Renal cortical epithelial cell (primary cell): ENCODE measurements at regions not wholly inside any gene's neighbourhood (a gene's known extent, or its start where the extent isn't known, plus 50 kb on each side); places are given as distances from the start of the nearest gene placed in this dataset.
A peak's percentile ranks its signal among the peaks of the same experiment; 100 is the strongest.
"Not testable (repeated sequence)": the region's sequence is repeated elsewhere in the genome, so short reads cannot be mapped to it uniquely, and the experiment has no call there.

Experiments used
- DNase-seq: peaks from one replicate; pipeline ENCODE4 v3.0.0-alpha.2; 2011; ENCODE audit warnings: low read depth

DNA sequence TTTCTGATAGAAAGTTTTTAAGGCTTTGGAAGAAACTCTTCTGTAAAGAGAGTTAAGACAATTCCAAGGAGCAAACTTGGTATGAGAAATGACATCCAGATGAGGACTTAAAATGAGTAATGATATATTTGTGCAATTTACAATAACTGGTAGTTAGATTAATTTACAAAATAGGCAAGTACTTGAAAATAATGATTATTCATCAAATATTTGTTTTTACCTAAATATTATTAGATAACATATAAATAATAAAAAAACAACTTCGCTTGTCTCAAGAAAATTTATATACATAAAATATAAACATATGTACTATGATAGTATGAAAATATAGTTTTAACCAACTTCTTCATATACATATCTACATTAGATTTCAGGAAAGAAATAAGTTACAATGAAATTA is 478.5 kb downstream of the TRIB2 start:
- no peak for DNase-seq

DNA sequence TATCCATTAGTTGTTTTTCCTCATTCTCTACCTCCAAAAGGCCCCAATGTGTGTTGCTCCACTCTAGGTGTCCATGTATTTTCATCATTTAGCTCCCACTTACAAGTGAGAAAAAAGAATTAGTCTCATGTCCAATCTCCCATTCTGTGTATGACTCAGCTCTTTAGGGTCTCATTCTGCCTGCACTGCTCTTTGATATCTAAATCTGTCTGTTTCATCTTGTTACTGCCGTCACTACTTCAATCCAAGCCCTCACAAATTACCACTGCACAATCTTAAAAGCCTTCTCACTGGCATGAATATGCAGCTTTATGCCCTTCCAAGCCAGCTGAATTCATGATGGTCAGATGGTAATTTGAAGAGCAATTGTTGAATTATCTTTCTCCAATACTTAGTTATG is 480.5 kb downstream of the TRIB2 start:
- DNase-seq = no peak

DNA sequence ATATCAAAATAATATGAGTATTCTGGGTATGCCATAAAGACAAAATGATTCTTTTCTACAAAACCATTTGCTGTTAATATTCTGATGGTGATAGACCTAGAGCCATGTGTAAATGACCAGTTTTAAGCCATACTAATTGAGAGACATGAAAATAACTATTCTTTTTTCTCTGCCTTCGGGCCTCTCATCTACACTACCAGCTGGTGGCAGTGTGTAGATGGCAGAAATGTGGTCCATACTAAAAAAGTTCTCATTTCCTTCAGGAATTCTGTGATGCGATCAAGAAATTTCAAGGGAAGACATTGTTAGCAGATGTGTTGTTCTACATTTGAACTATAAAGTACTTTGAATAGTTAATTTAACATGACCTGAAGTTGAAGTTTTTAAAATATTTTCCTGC is 485.2 kb downstream of the TRIB2 start:
- DNase-seq = peak; percentile 15

DNA sequence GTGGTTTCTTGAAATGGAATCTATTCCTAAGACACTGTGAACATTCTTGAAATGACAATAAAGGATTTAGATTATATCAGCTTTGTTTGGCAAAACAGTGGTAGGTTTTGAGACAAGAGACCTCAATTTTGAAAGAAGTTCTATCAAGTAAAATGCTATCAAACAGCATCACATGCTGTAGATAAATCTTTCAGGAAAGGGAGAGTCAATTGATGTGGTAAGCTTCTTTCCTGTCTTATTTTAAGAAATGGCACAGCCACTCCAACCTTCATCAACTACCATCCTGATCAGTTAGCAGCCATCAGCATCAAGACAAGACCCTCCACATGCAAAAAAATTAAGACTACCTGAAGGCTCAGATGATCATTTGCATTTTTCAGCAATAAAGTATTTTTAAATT is 495.4 kb downstream of the TRIB2 start:
- no peak for DNase-seq

DNA sequence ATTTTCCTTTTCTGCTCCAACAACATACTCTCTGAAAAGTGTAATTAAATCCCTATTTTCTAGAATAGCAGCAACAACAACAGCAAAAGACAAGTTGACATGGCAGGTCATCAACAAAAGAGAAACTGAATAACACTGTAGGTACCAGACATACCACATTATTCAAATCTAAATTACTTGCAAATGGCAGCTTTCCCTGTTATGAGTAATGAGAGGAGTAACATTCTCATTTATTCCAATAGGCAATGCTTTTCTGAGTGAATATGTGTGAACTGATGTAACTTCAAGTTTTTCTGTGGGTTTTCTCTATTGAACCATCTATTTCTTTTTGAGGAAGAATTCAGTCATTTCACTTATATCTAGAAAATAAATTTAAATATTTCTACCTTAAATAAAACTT is 501.5 kb downstream of the TRIB2 start:
- DNase-seq = no peak

DNA sequence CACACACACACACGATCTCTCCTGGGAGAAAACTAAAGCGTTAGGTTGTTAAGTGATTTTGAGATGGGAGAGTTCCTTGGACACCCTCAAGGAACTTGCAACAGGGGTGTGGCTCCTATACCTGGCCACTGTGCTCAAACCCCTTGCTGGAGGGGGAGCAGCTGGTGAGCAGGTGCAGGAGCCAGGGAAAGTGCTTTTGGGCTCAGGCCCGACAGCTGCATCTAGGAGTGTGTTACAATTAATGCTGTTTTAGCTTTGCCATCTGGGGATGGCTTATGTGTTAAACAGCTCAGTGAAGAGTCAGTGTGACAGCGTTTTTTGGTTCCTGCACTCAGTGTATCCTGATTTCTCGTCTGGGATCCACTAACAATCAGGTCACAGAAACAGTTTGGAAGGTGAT is 510.8 kb downstream of the TRIB2 start:
- DNase-seq = no peak

DNA sequence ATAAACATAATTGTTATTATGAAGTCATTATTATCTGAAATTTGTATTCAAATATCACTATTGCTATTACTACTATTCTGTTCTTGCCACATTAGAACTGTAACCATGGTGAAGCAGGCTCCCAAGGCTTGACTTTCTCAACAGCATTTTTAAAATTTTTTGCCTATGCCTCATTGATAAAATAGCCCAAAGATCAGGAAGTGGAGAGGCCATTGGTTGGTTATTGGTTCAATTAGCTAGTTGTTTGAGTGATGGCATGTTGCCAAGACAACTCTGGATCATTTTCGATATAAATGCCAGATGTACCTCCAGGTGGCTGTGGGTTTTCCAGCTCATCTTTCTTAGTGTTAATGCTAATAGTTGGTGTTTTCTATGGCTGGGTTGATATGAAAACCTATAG is 513.5 kb downstream of the TRIB2 start:
- DNase-seq = peak; percentile 31

DNA sequence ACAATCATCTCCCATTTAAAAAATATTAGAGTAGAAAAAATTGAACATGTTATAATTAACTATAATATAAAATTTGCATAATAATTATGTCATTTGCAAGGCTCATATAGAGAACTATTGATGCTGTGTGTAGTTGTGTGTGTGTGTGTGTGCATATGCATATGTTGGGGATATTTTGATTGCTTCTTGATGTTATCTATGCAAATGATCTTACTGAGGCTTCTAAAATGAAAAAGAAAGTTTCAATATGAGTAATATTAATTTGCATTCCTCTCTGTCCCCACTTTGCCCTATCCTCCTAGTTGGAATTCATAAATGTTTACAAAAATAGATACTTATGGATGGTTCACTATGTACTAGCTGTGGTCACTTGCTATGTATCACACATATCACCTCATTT is 523.3 kb downstream of the TRIB2 start:
- DNase-seq = no peak

DNA sequence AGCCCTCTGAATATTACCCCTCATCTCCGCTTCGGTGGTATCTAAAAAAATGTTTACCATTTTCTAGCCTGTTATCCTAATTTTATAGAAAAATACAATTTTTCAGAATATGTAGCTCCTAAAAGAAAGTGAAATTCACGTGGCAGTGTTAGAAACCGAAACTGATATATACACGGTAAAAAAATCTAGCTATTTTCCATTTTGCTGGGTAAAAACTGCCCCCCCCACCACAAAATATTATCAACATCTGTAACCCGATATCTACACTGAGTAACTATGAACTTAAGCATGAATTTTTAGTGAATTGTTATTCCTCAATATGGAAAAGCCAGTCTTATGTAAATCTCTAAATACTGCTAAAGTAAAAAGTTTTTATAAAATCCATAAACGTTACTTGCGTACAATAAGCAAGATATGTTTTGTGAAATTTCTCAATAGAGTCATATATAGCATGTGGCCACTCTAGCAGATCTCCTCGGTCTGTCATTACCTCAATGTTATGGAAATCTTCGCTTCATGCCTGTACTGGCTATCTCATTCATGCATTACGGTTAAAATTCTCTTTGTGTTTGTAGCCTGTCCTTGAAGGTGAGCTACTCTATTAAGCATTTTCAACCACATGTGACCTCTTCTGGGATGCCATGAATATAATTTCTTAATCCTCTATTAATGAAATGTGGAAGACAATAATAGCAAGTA is 524.2 kb downstream of the TRIB2 start:
- no peak for DNase-seq

DNA sequence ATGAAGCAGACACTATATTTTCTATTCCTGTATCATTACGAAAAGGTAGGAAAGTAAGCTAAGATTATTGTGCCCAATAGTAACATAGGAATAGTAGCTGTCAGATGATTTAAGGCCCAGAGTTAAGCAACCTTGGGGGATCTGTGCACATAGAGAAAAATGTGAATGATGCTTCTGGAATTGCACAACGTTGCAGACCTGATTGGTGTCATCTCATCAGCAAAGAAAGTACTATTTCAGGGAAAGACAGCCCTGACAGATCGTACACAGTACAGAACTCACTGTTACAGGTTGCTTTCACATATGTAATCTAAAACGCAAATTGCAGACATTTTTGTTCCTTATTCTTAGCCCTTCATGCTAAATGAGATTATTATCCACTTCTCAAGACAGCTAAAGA is 535.9 kb downstream of the TRIB2 start:
- DNase-seq = no peak

DNA sequence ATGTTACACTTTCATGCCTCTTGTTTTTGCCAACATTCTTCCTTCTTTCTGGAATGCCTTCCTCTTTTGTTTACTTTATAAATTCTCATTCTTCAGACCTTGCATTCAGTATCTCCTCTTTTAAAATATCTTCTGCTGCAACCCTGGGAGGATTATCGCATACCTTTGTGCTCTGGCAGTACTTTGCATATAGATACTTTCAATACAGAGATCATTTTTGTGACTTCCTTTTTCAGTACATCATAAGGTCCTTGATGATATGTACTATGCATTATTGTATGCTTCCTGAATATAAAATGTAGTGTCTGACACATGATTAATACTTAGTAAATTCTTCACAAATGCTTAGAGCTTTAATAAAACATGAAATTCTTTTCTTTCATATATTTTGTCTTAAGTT is 538.7 kb downstream of the TRIB2 start:
- no peak for DNase-seq

DNA sequence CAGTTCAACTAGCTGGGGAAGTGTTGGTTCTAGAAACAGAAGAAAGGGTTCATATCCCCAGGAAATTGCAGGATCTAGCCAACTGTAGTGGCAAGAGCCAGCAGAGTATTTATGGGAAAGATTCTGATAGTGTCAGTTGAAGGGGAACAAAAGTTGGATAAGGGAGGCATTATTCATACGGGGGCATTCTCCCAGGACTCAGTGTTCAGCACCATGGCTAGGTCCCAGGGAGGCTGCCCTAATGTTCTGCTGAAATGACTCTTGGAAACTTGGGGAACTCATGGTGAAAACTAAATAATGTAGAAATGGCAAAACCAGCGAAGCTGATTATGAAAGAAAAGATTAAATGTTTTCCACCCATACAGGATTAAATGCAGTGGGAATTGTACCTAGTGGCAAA is 543.7 kb downstream of the TRIB2 start:
- no peak for DNase-seq

DNA sequence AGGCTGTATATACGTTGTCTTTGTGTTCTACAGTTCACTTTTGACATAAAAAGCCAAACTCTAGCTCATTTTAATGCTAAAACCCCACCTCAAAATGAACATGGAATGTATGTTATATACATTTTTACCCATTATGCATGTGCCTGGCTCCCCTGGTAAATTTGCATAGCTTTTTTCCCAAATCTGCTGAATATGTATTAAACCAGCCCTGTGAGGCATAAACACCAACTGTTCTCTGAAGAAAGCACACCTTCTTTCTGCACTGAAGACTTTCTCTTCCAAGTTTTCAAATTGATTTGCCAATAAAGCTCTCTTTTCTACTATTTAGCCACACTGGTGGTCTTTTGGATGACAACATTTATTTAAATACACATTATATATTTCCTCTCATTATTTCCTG is 549.4 kb downstream of the TRIB2 start:
- no peak for DNase-seq

DNA sequence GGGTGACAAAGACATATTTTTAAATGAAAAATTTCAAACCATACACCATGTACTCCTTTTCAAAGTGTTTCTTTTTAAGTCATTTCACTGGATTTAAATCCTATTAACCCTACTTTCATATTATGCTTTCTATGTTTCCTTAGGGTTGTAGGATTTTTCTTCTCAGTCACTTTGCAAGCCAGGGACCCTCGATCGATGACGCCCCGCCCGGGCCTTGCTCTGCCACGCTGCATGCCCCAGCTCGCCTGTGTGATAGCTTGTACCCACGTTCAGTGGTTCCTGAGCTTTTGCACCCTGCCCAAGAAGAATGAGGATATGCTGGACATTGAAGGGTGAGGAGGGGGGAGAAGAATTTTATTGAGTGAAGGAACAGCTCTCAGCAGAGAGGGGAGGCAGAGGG is 568.0 kb downstream of the TRIB2 start:
- no peak for DNase-seq

DNA sequence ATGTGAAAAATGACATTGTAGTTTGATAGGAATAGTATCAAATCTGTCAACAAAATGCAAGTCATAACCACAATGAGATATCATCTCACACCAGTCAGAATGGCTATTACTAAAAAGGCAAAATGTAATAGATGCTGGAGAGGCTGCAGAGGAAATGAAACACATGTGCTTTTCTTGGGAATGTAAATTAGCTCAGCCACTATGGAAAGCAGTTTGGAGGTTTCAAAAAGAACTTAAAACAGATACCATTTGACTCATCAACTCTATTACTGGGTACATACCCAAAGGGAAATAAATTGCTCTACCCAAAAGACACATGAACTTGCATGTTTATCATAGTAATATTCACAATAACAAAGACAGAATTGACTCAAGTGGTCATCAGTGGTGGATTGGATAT is 572.6 kb downstream of the TRIB2 start:
- DNase-seq = no peak

DNA sequence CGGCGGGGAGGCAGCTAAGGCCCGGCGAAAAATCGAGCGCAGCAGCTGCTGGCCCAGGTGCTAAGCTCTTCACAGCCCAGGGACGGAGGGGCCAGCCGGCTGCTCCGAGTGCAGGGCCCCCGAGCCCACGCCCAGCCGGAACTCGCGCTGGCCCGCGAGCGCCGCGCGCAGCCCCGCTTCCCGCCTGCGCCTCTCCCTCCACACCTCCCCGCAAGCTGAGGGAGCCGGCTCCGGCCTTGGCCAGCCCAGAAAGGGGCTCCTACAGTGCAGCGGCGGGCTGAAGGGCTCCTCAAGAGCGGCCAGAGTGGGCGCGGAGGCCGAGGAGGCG is 591.7 kb downstream of the TRIB2 start:
- DNase-seq = not testable (repeated sequence)

DNA sequence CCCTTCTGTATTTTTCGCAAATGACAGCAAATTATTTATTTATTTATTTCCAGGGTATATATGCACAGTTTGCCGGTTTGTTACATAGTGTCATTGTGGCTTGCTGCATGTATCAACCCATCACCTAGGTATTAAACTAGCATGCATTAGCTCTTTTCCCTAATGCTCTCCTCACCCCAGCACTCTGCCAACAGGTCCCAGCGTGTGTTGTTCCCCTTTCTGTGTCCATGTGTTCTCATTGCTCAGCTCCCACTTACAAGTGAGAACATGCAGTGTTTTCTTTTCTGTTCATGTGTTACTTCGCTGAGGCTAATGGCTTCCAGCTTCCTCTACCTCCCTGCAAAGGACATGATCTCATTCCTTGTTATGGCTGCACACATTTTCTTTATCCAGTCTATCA is 592.3 kb downstream of the TRIB2 start:
- no peak for DNase-seq

DNA sequence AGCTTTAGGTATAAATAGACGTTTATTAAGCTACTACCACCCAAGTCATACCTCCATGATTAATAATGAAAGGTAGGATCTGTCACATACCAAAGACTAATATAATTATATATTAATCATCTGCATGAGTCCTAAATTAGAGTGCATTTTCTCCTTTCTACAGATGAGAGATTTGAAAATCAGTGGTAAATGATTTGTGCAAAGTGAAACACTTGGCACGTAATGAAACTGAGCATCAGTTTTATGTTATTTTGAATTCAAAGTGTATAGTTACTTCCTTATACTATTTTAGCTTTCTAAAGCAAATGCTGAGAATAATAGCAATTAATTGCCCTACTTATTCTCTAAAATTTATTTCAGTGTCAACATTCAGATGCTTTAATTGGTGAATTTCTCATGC is 615.3 kb downstream of the TRIB2 start:
- DNase-seq = no peak

DNA sequence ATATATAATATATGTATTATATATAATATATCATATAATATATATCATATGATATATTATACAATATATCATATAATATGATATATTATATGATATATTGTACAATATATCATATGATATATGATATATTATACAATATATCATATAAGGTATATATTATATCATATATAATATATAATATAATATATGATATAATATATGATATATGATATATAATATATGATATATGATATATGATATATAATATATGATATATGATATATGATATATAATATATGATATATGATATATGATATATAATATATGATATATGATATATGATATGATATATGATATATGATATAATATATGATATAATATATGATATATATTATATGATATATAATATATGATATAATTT is 617.3 kb downstream of the TRIB2 start:
- peak; percentile 77 for DNase-seq

DNA sequence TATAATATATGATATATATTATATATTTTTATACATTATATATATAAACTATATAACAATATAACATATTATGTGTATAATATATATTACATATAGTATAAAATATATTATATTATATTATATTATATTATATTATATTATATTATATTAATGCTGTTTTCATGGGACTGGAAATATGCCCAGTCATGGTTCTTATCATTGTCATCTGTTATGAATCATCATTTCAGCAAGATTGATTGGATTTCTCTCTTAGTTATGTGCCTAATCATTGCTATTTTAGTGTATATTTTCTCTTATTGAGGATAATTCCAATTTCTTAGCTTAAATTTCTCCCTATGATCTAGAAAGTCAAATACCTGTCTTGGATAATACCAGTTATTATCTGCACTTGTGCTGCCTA is 617.8 kb downstream of the TRIB2 start:
- DNase-seq = no peak

DNA sequence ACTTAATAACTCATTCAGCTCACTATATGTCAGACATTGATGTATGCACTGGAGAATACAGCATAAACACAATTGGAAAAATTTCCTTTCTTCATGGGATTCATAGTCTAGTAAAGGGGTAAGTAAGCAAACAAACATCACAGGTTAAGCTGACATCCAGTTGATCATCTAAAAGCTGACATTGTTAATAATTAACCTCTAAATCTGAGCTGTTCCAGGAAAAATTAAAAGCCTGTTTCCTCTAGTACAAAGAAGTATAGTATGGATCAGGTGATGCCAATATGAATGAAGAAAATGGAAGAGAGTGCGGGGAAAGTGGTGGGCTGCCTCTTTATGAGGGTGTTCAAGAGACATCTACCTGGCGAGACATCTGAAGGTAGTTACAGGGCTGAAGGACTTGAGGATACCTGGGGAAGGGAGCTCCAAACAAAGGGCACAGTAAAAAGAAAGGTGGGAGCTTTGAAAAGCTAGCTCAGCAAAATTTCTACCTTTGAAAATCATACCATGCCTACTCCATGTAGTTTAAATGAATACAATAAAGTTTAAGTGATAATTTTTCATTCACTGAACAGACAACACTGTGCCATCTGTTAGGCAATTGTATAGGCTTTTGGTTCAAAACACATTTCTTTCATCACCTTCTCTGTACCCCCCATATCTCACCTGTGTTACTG is 619.3 kb downstream of the TRIB2 start:
- DNase-seq = peak; percentile 1

DNA sequence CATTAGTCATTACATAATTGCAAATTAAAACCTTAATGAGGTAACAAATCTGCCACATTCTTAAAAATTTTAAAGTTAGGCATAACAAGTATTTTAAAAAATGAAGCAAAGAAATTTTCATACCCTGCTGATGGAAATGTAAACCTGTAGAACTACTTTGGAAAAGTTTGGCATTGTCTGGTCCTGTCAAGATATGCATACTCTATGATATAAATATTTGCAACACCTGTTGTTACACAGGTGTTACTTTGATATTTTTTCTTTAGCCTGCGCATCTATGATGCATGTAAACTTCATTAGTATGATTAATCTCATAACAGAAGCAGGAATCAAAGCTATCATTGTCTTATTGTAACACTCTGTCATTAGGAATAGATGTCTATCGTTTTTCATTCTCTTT is 634.3 kb downstream of the TRIB2 start:
- DNase-seq = no peak

DNA sequence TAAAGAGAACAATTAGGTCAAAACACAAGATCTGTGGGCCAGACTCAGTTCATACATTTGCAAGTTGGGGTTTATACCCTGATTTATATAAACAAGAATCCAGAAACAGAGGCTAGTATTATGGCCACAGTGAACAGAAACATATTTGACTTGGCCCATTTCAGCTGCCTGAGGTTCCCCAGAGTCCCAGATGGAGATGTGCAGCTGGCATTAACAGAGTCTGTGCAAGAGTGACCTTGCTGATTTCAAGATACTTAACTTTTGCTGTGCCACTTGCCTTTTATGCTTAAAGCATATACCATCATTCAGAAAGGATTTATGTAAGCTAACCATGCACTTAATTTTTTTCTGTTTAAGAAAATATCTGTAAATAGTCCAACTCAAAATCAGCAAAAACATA is 636.3 kb downstream of the TRIB2 start:
- DNase-seq = no peak

DNA sequence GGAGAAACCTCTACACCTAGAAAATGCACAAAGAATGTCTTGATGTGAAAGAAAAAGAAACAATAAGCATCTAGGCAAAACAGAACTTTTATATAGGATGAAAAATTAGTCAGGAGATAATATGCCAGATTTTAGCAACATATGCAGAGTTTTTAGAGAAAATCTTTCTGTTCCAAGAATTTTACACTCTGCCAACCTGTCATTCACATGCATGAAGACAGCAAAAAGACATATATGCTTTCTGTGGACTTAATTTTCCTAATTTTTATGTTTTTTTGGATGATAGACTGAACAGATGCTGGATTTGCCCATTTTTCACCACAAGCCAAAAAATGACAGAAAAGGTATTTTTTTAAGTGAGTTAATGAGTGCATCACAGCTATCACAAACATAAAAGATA is 637.3 kb downstream of the TRIB2 start:
- DNase-seq = no peak
